HCT116 (cell line): ENCODE measurements at regions not wholly inside any gene's neighbourhood (a gene's known extent, or its start where the extent isn't known, plus 50 kb on each side); places are given as distances from the start of the nearest gene placed in this dataset.

Experiments used
- ATAC-seq: fragments of 200-7000 bp; cut with Tn5 transposase; 2 replicates; pipeline ENCODE4 v1.9.1; 2020; ENCODE audit warnings: mild to moderate bottlenecking, moderate library complexity
- BruUV-seq: library from RNA; stranded (reverse); fragments of 400-500 nt; replicated peaks from 2 replicates; lab custom pipeline; 2021; lab: Mats Ljungman, UMichigan
- CTCF ChIA-PET: fragments of 300-600 bp; sonication (Branson Sonifier 250); formaldehyde crosslinking; loops from one replicate; lab custom pipeline; 2021; ENCODE audit warnings: antibody characterized with exemption; lab: Charles Lee
- POLR2A ChIA-PET: fragments of 300-600, 350-600 bp; sonication (Branson Sonifier 250); formaldehyde crosslinking; loops from one replicate; lab custom pipeline; 2021; ENCODE audit warnings: antibody characterized with exemption; lab: Charles Lee
- RAD21 ChIA-PET, 2 experiments: fragments of 300-600 bp; sonication (Branson Sonifier 250); formaldehyde crosslinking; loops; one replicate each; lab custom pipeline; 2023; ENCODE audit warnings: low total read pairs in 2 of 2; ENCODE audit not compliant: uncharacterized antibody in 2 of 2, unreplicated experiment in 2 of 2, low non-redundant PET in 1 of 2; lab: Charles Lee
- DNase-seq: peaks from one replicate; pipeline ENCODE4 v3.0.0-alpha.2; 2010; ENCODE audit warnings: low read depth, low spot score
- H2AFZ ChIP-seq: fragments of 200-600 bp; shearing (Covaris generic), sonication (generic); 2 replicates; pipeline ENCODE4 v1.6.1; 2017; ENCODE audit warnings: low read depth, mixed run types, mixed read lengths, antibody characterized with exemption, low read length; ENCODE audit not compliant: poor library complexity, severe bottlenecking
- H3K27ac ChIP-seq: 2 replicates; pipeline ENCODE4 v1.5.1; 2012; ENCODE audit warnings: low read depth, low read length
- H3K27me3 ChIP-seq: fragments of 200-600 bp; sonication (generic); 2 replicates; pipeline ENCODE4 v1.6.1; 2016; ENCODE audit warnings: mixed run types, low read length, mixed read lengths; ENCODE audit not compliant: insufficient read depth
- H3K36me3 ChIP-seq, 2 experiments: fragments of 200-500 bp in 1 of 2; fragments of 200-600 bp in 1 of 2; sonication (Bioruptor generic) in 1 of 2; sonication (generic) in 1 of 2; 2 replicates each; pipeline versions ENCODE4 v1.5.1 to v1.6.1; 2014 to 2016; ENCODE audit warnings: low read length in 2 of 2, inconsistent platforms in 1 of 2, mixed read lengths in 1 of 2, mixed run types in 1 of 2; ENCODE audit not compliant: insufficient read depth in 2 of 2, control insufficient read depth in 1 of 2
- H3K4me1 ChIP-seq, 2 experiments: fragments of 200-600 bp in 1 of 2; sonication (generic) in 1 of 2; 2 replicates each; pipeline versions ENCODE4 v1.5.1 to v1.6.1; 2012 to 2017; ENCODE audit warnings: low read length in 2 of 2, inconsistent platforms in 1 of 2, mild to moderate bottlenecking in 1 of 2, mixed read lengths in 1 of 2, mixed run types in 1 of 2, moderate library complexity in 1 of 2; ENCODE audit not compliant: insufficient read depth in 2 of 2, control insufficient read depth in 1 of 2
- H3K4me2 ChIP-seq: fragments of 200-600 bp; sonication (generic); 2 replicates; pipeline ENCODE4 v1.6.1; 2017; ENCODE audit warnings: mixed run types, low read length, mixed read lengths
- H3K4me3 ChIP-seq, 2 experiments: fragments of 200-600 bp in 1 of 2; sonication (generic) in 1 of 2; replicated peaks in 1 of 2; 2 replicates each; pipeline ENCODE4 v1.5.1; 2011 to 2016; ENCODE audit warnings: low read length in 2 of 2, control low read depth in 1 of 2, low read depth in 1 of 2, mild to moderate bottlenecking in 1 of 2, mixed read lengths in 1 of 2, mixed run types in 1 of 2
- H3K79me2 ChIP-seq: fragments of 200-600 bp; sonication (generic); 2 replicates; pipeline ENCODE4 v1.6.1; 2017; ENCODE audit warnings: mild to moderate bottlenecking, mixed run types, low read length, moderate library complexity, mixed read lengths; ENCODE audit not compliant: insufficient read depth
- H3K9ac ChIP-seq: fragments of 200-600 bp; sonication (generic); 2 replicates; pipeline ENCODE4 v1.6.1; 2016; ENCODE audit warnings: low read length, mixed read lengths
- H3K9me2 ChIP-seq: fragments of 200-600 bp; sonication (generic), shearing (Covaris generic); 2 replicates; pipeline ENCODE4 v1.6.1; 2017; ENCODE audit warnings: mixed run types, mild to moderate bottlenecking, moderate library complexity; ENCODE audit not compliant: insufficient read depth
- H3K9me3 ChIP-seq, 2 experiments: fragments of 200-500 bp in 1 of 2; fragments of 200-600 bp in 1 of 2; sonication (Bioruptor generic) in 1 of 2; sonication (generic) in 1 of 2; 2 replicates each; pipeline ENCODE4 v1.6.1; 2014 to 2017; ENCODE audit warnings: low read length in 2 of 2, mixed read lengths in 2 of 2, inconsistent platforms in 1 of 2, low read depth in 1 of 2, mild to moderate bottlenecking in 1 of 2, mixed run types in 1 of 2, moderate library complexity in 1 of 2; ENCODE audit not compliant: control insufficient read depth in 1 of 2, insufficient read depth in 1 of 2
- H4K20me1 ChIP-seq: fragments of 200-600 bp; sonication (generic), shearing (Covaris generic); 2 replicates; pipeline ENCODE4 v1.6.1; 2017; ENCODE audit warnings: mixed run types, mild to moderate bottlenecking, moderate library complexity; ENCODE audit not compliant: insufficient read depth
- ATF3 ChIP-seq: IDR thresholded peaks from 2 replicates; pipeline ENCODE4 v1.6.1; 2012
- EZH2 ChIP-seq: fragments of 200-600 bp; sonication (generic); IDR thresholded peaks from 2 replicates; pipeline ENCODE4 v1.6.1; 2017; ENCODE audit warnings: antibody characterized with exemption, mixed run types
- FOSL1 ChIP-seq: IDR thresholded peaks from 2 replicates; pipeline ENCODE4 v1.6.1; 2012; ENCODE audit warnings: low read depth
- JUND ChIP-seq: IDR thresholded peaks from 2 replicates; pipeline ENCODE4 v1.6.1; 2012
- POLR2A ChIP-seq: IDR thresholded peaks from 2 replicates; pipeline ENCODE4 v1.7.0; 2011; ENCODE audit warnings: borderline replicate concordance; ENCODE audit not compliant: insufficient read depth, insufficient read length; ENCODE audit errors: extremely low read depth
- REST ChIP-seq: IDR thresholded peaks from 2 replicates; pipeline ENCODE4 v1.6.1; 2012; ENCODE audit warnings: low read depth
- SP1 ChIP-seq: IDR thresholded peaks from 2 replicates; pipeline ENCODE4 v1.6.1; 2012; ENCODE audit warnings: low read depth
- SRF ChIP-seq: IDR thresholded peaks from 2 replicates; pipeline ENCODE4 v1.6.1; 2012; ENCODE audit warnings: low read depth
- TCF7L2 ChIP-seq: IDR thresholded peaks from 2 replicates; pipeline ENCODE4 v1.7.0; 2011; ENCODE audit warnings: borderline replicate concordance, inconsistent platforms; ENCODE audit not compliant: insufficient read depth, insufficient read length; ENCODE audit errors: extremely low read depth
- YY1 ChIP-seq: IDR thresholded peaks from 2 replicates; pipeline ENCODE4 v1.6.1; 2011; ENCODE audit warnings: low read length, low read depth, moderate library complexity, mild to moderate bottlenecking; ENCODE audit not compliant: insufficient replicate concordance; ENCODE audit errors: extremely low read depth
- ZFX ChIP-seq: fragments of 450-650 bp; IDR thresholded peaks from 2 replicates; pipeline ENCODE4 v1.6.1; 2017
- ZNF274 ChIP-seq: fragments of 200-500 bp; sonication (Bioruptor generic); IDR thresholded peaks from 2 replicates; pipeline ENCODE4 v1.6.1; 2014; ENCODE audit warnings: mild to moderate bottlenecking, low read depth, low read length, inconsistent platforms
- intact Hi-C: fragments of 100-400 bp; cut with micrococcal nuclease; formaldehyde crosslinking; loops from 2 replicates; pipeline ENCODE4 v1.10.0; 2022
- TF ChIP-seq, protein P1 (sequence below), 3 experiments: fragments of 200-600 bp in 1 of 3; sonication (generic) in 1 of 3; IDR thresholded peaks in 2 of 3; conservative IDR thresholded peaks in 1 of 3; 2 replicates each; pipeline ENCODE4 v1.5.1; 2012 to 2017; ENCODE audit warnings: low read depth in 2 of 3, low read length in 2 of 3, antibody characterized with exemption in 1 of 3, borderline replicate concordance in 1 of 3, control low read depth in 1 of 3, mild to moderate bottlenecking in 1 of 3, mixed read lengths in 1 of 3, mixed run types in 1 of 3, moderate library complexity in 1 of 3; ENCODE audit not compliant: insufficient read depth in 1 of 3

- Histone ChIP-seq H3K4me1 (no peaks in the 10 kb centered on the region), H3K9me3 (no peaks in the 10 kb centered on the region), H3K4me2 (no peak overlapping the region), H4K20me1 (no peaks in the 10 kb centered on the region), H3K27me3 (no peaks in the 10 kb centered on the region), H3K27ac (no peak overlapping the region), H3K9ac (no peak overlapping the region), H2AFZ (no peak overlapping the region), H3K36me3 (no peaks in the 10 kb centered on the region), H3K4me3 (no peak overlapping the region), H3K79me2 (no peaks in the 10 kb centered on the region), H3K9me2 (no peaks in the 10 kb centered on the region; the same call in 1 of the 2 replicates)
- DNase-seq (no peak), ATAC-seq (no peak)
- RAD21 ChIA-PET = no interaction called here
- BruUV-seq = no TSS peak
- CTCF ChIA-PET = no interaction called here
- intact Hi-C loops = loop anchor here (5.0 kb wide), 3 partner anchors 117 to 828 kb away; no protein-coding TSS in a partner anchor
- no peak for TF ChIP-seq ZNF274
- TF ChIP-seq FOSL1 = no peak
- TF ChIP-seq ZFX = no peak
- TF ChIP-seq, protein P1, sequence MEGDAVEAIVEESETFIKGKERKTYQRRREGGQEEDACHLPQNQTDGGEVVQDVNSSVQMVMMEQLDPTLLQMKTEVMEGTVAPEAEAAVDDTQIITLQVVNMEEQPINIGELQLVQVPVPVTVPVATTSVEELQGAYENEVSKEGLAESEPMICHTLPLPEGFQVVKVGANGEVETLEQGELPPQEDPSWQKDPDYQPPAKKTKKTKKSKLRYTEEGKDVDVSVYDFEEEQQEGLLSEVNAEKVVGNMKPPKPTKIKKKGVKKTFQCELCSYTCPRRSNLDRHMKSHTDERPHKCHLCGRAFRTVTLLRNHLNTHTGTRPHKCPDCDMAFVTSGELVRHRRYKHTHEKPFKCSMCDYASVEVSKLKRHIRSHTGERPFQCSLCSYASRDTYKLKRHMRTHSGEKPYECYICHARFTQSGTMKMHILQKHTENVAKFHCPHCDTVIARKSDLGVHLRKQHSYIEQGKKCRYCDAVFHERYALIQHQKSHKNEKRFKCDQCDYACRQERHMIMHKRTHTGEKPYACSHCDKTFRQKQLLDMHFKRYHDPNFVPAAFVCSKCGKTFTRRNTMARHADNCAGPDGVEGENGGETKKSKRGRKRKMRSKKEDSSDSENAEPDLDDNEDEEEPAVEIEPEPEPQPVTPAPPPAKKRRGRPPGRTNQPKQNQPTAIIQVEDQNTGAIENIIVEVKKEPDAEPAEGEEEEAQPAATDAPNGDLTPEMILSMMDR (IDR thresholded peaks at IDR 0.05 in 2 of 3, conservative IDR thresholded peaks at IDR 0.05 in 1 of 3; ENCODE audit: borderline replicate concordance in 1 of 3, insufficient read depth in 1 of 3, low read depth in 2 of 3, low read length in 2 of 3) = no peak
- TF ChIP-seq SP1 = no peak
- no peak for TF ChIP-seq REST
- TF ChIP-seq TCF7L2 = no peak
- TF ChIP-seq EZH2 = no peak
- TF ChIP-seq POLR2A = no peak
- TF ChIP-seq YY1 = no peak
- TF ChIP-seq SRF = no peak
- no peak for TF ChIP-seq ATF3
- no peak for TF ChIP-seq JUND
- POLR2A ChIA-PET = no interaction called here
Measured at GRCh38 chr2:71919708-71920107, 228.0 kb downstream of the CYP26B1 start.
